Erythroblast (primary cell): ENCODE measurements at regions not wholly inside any gene's neighbourhood (a gene's known extent, or its start where the extent isn't known, plus 50 kb on each side); places are given as distances from the start of the nearest gene placed in this dataset.

Experiments
- GATA1 ChIP-seq: IDR thresholded peaks from 2 replicates; pipeline ENCODE4 v1.6.1; 2011; ENCODE audit warnings: low read depth, mild to moderate bottlenecking, control low read depth, low read length, moderate library complexity
- POLR2A ChIP-seq: IDR thresholded peaks from 2 replicates; pipeline ENCODE4 v1.6.1; 2011; ENCODE audit warnings: mild to moderate bottlenecking, low read length

DNA sequence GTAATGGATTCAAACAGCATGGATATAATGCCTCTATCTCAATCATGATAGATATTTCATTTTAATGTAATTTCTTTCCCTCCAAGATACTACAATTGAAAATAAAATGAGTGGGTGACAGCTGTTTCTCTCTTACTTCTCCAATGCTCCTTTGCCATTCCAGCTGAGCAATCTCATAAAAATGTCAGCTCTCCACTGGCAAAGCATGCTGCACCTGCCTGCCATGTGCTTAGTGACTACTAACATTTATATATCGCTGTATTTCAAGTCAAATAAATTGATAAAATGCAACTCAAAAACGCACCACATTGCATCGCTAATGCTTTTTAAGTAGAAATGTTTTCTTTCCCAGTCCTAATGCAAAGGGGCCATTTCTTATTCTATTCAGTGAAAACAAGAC lies 1093.9 kb downstream of the CBLN2 start:
- TF ChIP-seq POLR2A: no peak
- TF ChIP-seq GATA1: no peak
